HG02943 (cell line): ENCODE measurements at regions not wholly inside any gene's neighbourhood (a gene's known extent, or its start where the extent isn't known, plus 50 kb on each side); places are given as distances from the start of the nearest gene placed in this dataset.

Source experiments
- ATAC-seq: cut with Tn5 transposase; IDR thresholded peaks from one replicate; pipeline ENCODE4 v1.9.1; 2021; ENCODE audit warnings: mild to moderate bottlenecking, low read depth, moderate library complexity; ENCODE audit not compliant: unreplicated experiment

DNA sequence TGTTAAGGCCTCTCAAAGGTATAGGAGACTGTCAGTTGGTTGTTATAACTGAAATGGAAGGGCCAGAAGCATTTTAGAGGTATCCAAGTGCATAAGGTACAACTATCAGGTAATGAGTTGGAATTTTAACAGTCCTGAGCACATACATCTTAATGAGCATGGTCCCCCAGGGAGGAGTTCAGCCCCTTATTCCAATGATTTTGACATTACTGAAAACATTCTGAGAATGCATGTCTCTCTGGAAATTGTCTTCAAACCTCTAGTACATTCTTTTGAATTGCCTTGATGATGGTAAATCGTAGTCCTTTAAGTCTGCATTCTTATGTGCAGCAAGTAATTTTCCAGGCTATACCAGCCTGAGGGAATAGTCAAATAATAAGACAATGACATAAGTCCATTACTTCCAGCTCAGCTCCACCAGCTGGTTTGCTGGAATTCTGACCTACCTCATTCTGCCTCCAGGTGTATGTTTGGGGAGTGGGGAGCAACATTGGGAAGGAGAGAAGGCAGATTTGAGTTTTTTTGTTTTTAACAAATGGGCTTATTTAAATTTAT, 239.2 kb downstream of the MSRB3 start:
- ATAC-seq, result no peak

- ATAC-seq, result no peak
Measured at GRCh38 chr12:65518771-65519170, 240.3 kb downstream of the MSRB3 start.

DNA sequence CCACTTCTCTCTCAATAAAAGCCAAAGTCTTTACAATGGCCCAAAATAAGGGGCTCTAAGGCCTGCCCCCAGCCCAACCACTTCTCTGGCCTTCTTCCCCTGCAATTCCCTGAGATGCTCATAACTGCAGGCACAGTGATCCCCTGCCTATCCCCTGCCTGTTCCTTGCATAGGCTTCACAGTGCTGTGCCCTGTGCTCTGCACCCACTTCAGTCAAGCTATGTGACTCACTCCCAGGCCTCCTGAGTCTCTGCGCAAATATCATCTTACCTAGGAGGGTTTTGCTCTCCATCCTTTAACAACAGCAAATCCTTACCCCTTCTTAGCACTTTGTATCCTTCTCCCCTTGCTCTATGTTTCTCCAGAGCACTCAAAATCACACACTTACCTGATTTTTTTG, 242.2 kb downstream of the MSRB3 start:
- ATAC-seq, result no peak

DNA sequence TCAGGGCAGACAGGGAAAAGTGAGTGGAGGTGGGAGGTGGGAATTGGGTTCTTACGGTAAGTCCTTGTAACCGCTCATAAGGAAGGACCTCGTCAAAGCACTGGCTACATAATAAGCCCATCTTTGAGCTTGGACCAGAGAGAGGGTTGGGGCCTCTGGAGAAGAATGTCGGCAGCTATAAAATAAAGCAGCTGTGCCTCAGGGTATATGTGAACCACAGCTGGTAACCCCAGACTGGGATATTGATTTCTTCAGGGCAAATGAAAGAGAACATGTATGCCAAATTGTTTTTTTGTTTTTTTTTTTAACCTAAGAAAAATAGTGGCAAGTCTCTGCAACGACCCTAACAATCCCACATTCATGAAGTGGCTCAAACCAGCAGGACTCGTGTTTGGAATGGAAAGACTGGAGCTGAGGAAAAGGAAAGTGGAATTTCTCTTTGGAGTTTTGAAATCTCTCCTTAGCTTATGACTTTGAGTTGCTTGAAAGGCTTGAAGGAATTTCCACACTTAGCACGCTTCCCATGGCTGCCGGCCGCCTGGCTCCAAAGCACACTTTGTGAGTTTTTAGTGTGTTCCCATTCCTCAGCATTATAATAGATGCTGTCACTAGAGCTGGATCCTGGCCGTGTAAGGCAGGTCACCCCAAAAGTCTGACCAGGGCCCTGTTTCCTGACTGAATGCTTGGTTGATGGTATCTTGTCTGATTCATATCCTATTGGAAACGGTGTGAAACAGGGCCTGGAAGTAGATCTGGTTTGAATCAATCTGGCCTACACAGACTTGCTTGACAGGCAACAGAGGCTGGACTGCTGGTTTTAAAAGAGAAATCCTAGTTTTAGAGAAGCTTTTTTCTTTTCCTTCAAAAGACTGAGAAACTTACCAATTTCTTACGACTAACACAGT, 244.7 kb downstream of the MSRB3 start:
- ATAC-seq, result no peak

DNA sequence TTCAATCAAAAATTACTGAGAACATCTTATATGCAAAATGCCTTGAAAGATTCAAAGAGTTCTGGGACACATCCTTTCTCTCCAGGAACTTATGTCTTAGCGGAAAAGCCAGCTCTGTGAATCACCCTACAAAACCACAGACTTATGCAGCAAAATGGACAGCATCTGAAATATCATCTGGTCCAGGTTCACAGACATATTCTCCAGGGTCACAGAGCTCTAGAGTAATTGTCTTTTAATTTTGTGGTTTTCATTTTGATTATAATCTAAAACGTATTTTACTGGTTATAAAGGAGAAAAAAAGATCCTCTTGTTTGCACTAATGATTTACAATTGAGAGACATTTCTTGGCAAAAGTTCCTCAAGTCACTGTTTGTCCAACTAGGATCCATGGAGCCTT, 246.2 kb downstream of the MSRB3 start:
- ATAC-seq, result no peak

DNA sequence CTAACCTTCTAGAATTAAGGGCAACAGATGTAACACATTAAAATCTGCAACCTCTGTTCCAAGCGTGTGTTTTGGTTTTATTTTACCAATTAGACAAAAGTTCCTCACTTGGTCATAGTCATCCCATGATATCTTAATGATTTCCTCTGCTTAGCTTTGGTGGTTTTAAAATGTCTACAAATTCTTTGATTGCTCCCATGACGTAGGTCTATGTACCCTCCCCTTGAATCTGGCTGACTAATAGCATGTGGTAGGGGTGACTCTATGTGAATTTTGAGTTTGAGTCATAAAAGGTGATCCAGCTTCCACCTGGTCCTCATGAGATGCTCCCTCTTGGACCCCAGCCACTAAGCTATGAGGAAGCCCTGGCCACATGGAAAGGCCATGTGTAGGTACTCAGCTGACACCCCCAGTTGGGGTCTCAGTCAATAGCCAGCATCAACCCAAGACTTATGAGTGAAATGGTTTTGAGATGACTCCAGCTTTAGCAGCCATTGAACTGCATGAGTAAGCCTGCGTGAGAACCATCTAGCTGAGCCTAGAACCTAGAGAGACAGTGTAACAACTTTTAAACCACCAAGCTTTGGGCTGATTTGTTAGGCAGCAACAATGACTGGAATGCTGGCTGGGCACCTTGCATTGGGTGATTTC, 247.1 kb downstream of the MSRB3 start:
- ATAC-seq, result no peak

DNA sequence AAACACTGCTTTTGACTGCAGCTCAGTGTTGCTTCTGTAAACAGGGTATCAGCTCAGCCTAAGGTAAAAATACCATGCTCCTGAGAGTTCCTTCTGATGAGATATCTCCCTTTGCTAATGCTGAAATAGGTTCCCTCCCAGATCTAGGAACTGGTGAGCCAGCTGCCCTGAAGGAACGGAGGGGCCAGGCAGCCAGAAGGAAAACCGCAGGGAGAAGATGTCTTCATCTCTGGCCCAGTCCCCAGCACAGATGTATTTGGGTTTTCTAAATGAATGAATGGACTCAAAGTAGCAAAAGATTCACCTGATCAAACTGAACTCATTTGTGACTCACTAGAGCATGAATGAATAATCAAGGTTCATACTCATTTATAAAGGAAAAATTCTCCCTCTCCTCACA, 247.8 kb downstream of the MSRB3 start:
- ATAC-seq, result no peak

DNA sequence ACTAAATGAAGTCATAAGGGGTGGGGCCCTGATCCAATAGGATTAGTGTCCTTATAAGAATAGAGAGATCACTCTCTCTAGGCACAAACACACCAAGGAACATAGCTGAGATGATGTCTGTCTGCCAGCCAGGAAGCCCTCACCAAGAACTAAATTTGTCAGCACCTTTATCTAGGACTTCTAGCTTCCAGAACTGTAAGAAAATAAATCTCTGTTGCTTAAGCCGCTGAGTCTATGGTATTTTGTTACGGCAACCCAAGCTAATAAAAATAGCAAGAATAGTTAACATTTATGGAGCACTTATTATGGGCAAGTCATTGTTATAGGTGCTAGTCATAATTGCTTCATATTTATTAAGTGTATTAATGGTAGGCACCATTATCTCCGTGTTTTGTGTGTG, 249.6 kb downstream of the MSRB3 start:
- no peak for ATAC-seq

- no peak for ATAC-seq
Measured at GRCh38 chr12:65529106-65529505, 250.6 kb downstream of the MSRB3 start.

GRCh38 chr12:65529771-65530435, 251.4 kb downstream of the MSRB3 start:
- ATAC-seq, result no peak

- no peak for ATAC-seq
Measured at GRCh38 chr12:65532162-65532561, 253.7 kb downstream of the MSRB3 start.

GRCh38 chr12:65532764-65533163, 254.3 kb downstream of the MSRB3 start:
- no peak for ATAC-seq

- ATAC-seq, result no peak
Measured at GRCh38 chr12:65533177-65533883, 254.8 kb downstream of the MSRB3 start.

DNA sequence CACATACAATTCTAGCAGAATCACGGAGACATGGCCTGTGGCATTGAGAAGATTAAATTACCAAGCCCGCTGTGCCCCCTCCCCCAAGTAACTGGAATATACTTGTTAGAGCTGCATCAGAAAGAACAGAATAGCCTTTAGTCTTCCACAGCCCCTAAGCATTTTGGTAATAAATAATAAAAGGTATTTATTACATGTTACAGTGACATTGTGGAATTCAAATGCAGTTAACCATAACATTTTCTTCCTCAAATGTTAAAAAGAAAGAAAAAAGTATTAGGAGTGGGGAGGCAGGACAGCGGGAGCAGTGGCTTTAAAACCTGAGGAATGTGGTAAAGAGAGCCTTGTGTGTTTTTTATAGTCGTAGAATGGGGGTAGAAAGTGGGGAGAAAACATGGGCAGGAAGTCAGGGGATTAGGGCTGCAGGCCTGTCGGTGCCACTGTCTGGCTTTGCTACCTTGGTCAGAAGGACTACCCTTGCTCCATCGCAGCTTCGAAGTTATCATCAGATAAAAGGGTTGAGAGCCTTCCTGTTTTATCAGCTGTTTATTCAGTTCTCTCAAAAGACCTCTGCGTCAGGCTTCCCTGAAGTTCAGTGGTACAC, 255.9 kb downstream of the MSRB3 start:
- no peak for ATAC-seq

- no peak for ATAC-seq
Measured at GRCh38 chr12:65535946-65536345, 257.5 kb downstream of the MSRB3 start.

- no peak for ATAC-seq
Measured at GRCh38 chr12:65536351-65536750, 257.9 kb downstream of the MSRB3 start.

- ATAC-seq, result no peak
Measured at GRCh38 chr12:65536876-65537681, 258.6 kb downstream of the MSRB3 start.

GRCh38 chr12:65537978-65538377, 259.5 kb downstream of the MSRB3 start:
- ATAC-seq, result no peak

DNA sequence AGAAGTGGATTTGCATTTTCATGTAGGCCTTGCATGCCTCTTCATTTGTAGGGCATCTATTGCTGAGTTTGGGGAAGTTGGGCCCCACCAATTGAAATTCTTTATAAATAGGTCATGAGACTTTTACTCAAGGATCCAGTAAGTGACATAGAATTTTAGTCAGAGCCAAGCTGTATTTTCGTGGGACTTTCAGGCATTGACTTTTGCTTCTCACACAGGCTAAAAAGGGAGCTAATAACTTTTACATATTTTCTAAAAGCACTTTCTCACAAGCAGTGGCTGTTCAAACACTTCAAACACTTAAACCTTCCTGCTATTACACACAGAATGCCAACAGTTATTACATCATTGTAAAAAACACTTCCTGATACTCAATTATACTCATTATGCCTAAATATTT, 260.5 kb downstream of the MSRB3 start:
- no peak for ATAC-seq
